HG03159 (cell line): ENCODE measurements at regions not wholly inside any gene's neighbourhood (a gene's known extent, or its start where the extent isn't known, plus 50 kb on each side); places are given as distances from the start of the nearest gene placed in this dataset.
"Not testable (repeated sequence)": the region's sequence is repeated elsewhere in the genome, so short reads cannot be mapped to it uniquely, and the experiment has no call there.

Source experiments
- ATAC-seq: cut with Tn5 transposase; IDR thresholded peaks from one replicate; pipeline ENCODE4 v1.9.1; 2021; ENCODE audit warnings: mild to moderate bottlenecking, moderate library complexity; ENCODE audit not compliant: unreplicated experiment

GRCh38 chr21:23152130-23152529 is 2153.9 kb downstream of the NCAM2 start:
- no peak for ATAC-seq

- ATAC-seq, result not testable (repeated sequence)
Observed at GRCh38 chr21:23153842-23154241, 2155.6 kb downstream of the NCAM2 start.

- no peak for ATAC-seq
Observed at GRCh38 chr21:23155281-23155680, 2157.1 kb downstream of the NCAM2 start.

- no peak for ATAC-seq
Observed at GRCh38 chr21:23160914-23161313, 2162.7 kb downstream of the NCAM2 start.

GRCh38 chr21:23162198-23162946 is 2164.2 kb downstream of the NCAM2 start:
- no peak for ATAC-seq
